Mammary epithelial cell (primary cell): ENCODE measurements at regions not wholly inside any gene's neighbourhood (a gene's known extent, or its start where the extent isn't known, plus 50 kb on each side); places are given as distances from the start of the nearest gene placed in this dataset.

Experiments
- CTCF ChIP-seq, 2 donors: IDR thresholded peaks in 1 of 2; conservative IDR thresholded peaks in 1 of 2; 2 replicates each; pipeline ENCODE4 v1.5.1; 2011 to 2012; ENCODE audit warnings: inconsistent platforms in 2 of 2, low read length in 2 of 2, mild to moderate bottlenecking in 2 of 2, control low read depth in 1 of 2, low read depth in 1 of 2; ENCODE audit not compliant: insufficient read depth in 1 of 2; ENCODE audit errors: extremely low read depth in 1 of 2
- EZH2 ChIP-seq: IDR thresholded peaks from 2 replicates; pipeline ENCODE4 v1.6.1; 2012; ENCODE audit warnings: low read length, inconsistent platforms, borderline replicate concordance

DNA sequence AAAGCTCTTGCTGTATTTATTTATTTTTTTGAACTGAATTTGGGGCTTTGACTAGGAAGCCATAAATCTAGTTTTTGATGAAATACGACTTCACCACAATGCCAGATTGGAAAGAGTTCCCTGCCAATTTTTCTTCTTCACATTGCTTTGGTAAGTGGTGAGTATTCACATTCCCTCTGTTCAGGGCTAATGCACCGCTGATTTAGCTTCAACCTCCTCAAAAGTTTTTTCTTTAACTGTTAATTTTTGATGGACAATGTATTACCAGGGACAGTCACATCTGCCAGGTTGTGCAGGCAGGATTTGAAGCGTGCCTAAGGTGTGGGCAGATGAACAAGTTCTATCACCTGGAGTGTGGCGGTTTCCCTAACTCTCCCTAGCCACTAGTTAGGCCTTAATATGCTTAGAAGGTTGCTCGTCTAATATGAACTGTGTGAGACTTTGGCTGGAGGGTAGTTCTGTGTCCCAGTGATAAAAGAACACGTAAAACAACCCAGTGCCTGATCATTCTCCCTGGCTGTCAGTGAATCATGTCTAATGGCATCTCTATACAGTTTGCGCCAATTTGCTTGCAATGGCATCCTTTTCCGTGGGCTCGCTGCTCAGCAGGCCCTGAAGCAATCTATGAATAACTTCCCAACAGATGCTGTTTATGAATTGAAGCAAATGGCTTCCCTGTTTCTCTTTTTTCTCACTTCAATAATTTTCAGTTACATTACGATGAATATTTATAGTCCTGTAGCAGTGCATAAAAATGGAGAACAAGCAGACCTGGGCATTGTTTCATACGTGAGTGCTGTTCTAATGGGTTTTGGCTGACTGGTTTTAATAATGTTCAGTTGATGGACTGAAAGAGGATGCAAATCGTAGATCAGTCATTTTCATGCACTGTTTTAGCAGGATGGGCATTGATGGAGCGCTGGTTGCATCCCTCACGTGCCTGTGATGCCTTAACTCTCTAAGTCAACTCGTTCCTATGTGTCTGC, 243.2 kb upstream of the SUCLG2 start:
- TF ChIP-seq CTCF (conservative IDR thresholded peaks at IDR 0.05 in 1 of 2, IDR thresholded peaks at IDR 0.05 in 1 of 2; ENCODE audit: extremely low read depth in 1 of 2, insufficient read depth in 1 of 2, low read depth in 1 of 2, low read length in 2 of 2) (no peak), EZH2 (no peak)
